Activated CD4-positive, alpha-beta T cell treated with anti-CD3 and anti-CD28 coated beads, Interleukin-2, amount 50 U/mL, for 1 hour (primary cell): ENCODE measurements at regions not wholly inside any gene's neighbourhood (a gene's known extent, or its start where the extent isn't known, plus 50 kb on each side); places are given as distances from the start of the nearest gene placed in this dataset.

Experiments
- DNase-seq: peaks from one replicate; pipeline ENCODE4 v3.0.0-alpha.2; 2020

- DNase-seq, result no peak
Measured at GRCh38 chr18:40088130-40088529, 1866.9 kb upstream of the PIK3C3 start.

- no peak for DNase-seq
Measured at GRCh38 chr18:40079786-40080185, 1875.2 kb upstream of the PIK3C3 start.

- no peak for DNase-seq
Measured at GRCh38 chr18:40075616-40076015, 1879.4 kb upstream of the PIK3C3 start.

GRCh38 chr18:40072761-40073160, 1882.3 kb upstream of the PIK3C3 start:
- no peak for DNase-seq

GRCh38 chr18:40066368-40066767, 1888.7 kb upstream of the PIK3C3 start:
- DNase-seq, result no peak

GRCh38 chr18:40063488-40063887, 1891.5 kb upstream of the PIK3C3 start:
- no peak for DNase-seq

GRCh38 chr18:40061086-40061485, 1893.9 kb upstream of the PIK3C3 start:
- no peak for DNase-seq

GRCh38 chr18:40060562-40060961, 1894.5 kb upstream of the PIK3C3 start:
- DNase-seq, result no peak

GRCh38 chr18:40058811-40059570, 1896.0 kb upstream of the PIK3C3 start:
- no peak for DNase-seq

GRCh38 chr18:40056079-40056692, 1898.8 kb upstream of the PIK3C3 start:
- DNase-seq, result no peak

- no peak for DNase-seq
Measured at GRCh38 chr18:40055262-40055661, 1899.8 kb upstream of the PIK3C3 start.

GRCh38 chr18:40049716-40050115, 1905.3 kb upstream of the PIK3C3 start:
- DNase-seq, result no peak

- no peak for DNase-seq
Measured at GRCh38 chr18:40048886-40049650, 1906.0 kb upstream of the PIK3C3 start.

- no peak for DNase-seq
Measured at GRCh38 chr18:40048253-40048652, 1906.8 kb upstream of the PIK3C3 start.

- no peak for DNase-seq
Measured at GRCh38 chr18:40046596-40046995, 1908.4 kb upstream of the PIK3C3 start.

- DNase-seq, result no peak
Measured at GRCh38 chr18:40041951-40042350, 1913.1 kb upstream of the PIK3C3 start.

GRCh38 chr18:40040574-40040973, 1914.5 kb upstream of the PIK3C3 start:
- DNase-seq, result no peak

GRCh38 chr18:40037356-40037755, 1917.7 kb upstream of the PIK3C3 start:
- DNase-seq, result no peak

- DNase-seq, result no peak
Measured at GRCh38 chr18:40036861-40037260, 1918.2 kb upstream of the PIK3C3 start.

GRCh38 chr18:40035966-40036365, 1919.1 kb upstream of the PIK3C3 start:
- DNase-seq, result no peak

GRCh38 chr18:40032076-40032475, 1923.0 kb upstream of the PIK3C3 start:
- DNase-seq, result no peak

GRCh38 chr18:40031435-40031834, 1923.6 kb upstream of the PIK3C3 start:
- DNase-seq, result no peak

- no peak for DNase-seq
Measured at GRCh38 chr18:40019797-40020392, 1935.1 kb upstream of the PIK3C3 start.

GRCh38 chr18:40018266-40018665, 1936.8 kb upstream of the PIK3C3 start:
- no peak for DNase-seq
